HCT116 (cell line): ENCODE measurements at regions not wholly inside any gene's neighbourhood (a gene's known extent, or its start where the extent isn't known, plus 50 kb on each side); places are given as distances from the start of the nearest gene placed in this dataset.

Source experiments
- ATAC-seq: fragments of 200-7000 bp; cut with Tn5 transposase; 2 replicates; pipeline ENCODE4 v1.9.1; 2020; ENCODE audit warnings: mild to moderate bottlenecking, moderate library complexity
- BruUV-seq: library from RNA; stranded (reverse); fragments of 400-500 nt; replicated peaks from 2 replicates; lab custom pipeline; 2021; lab: Mats Ljungman, UMichigan
- CTCF ChIA-PET: fragments of 300-600 bp; sonication (Branson Sonifier 250); formaldehyde crosslinking; loops from one replicate; lab custom pipeline; 2021; ENCODE audit warnings: antibody characterized with exemption; lab: Charles Lee
- POLR2A ChIA-PET: fragments of 300-600, 350-600 bp; sonication (Branson Sonifier 250); formaldehyde crosslinking; loops from one replicate; lab custom pipeline; 2021; ENCODE audit warnings: antibody characterized with exemption; lab: Charles Lee
- RAD21 ChIA-PET, 2 experiments: fragments of 300-600 bp; sonication (Branson Sonifier 250); formaldehyde crosslinking; loops; one replicate each; lab custom pipeline; 2023; ENCODE audit warnings: low total read pairs in 2 of 2; ENCODE audit not compliant: uncharacterized antibody in 2 of 2, unreplicated experiment in 2 of 2, low non-redundant PET in 1 of 2; lab: Charles Lee
- DNase-seq: peaks from one replicate; pipeline ENCODE4 v3.0.0-alpha.2; 2010; ENCODE audit warnings: low read depth, low spot score
- H2AFZ ChIP-seq: fragments of 200-600 bp; shearing (Covaris generic), sonication (generic); 2 replicates; pipeline ENCODE4 v1.6.1; 2017; ENCODE audit warnings: low read depth, mixed run types, mixed read lengths, antibody characterized with exemption, low read length; ENCODE audit not compliant: poor library complexity, severe bottlenecking
- H3K27ac ChIP-seq: 2 replicates; pipeline ENCODE4 v1.5.1; 2012; ENCODE audit warnings: low read depth, low read length
- H3K27me3 ChIP-seq: fragments of 200-600 bp; sonication (generic); 2 replicates; pipeline ENCODE4 v1.6.1; 2016; ENCODE audit warnings: mixed run types, low read length, mixed read lengths; ENCODE audit not compliant: insufficient read depth
- H3K36me3 ChIP-seq, 2 experiments: fragments of 200-500 bp in 1 of 2; fragments of 200-600 bp in 1 of 2; sonication (Bioruptor generic) in 1 of 2; sonication (generic) in 1 of 2; 2 replicates each; pipeline versions ENCODE4 v1.5.1 to v1.6.1; 2014 to 2016; ENCODE audit warnings: low read length in 2 of 2, inconsistent platforms in 1 of 2, mixed read lengths in 1 of 2, mixed run types in 1 of 2; ENCODE audit not compliant: insufficient read depth in 2 of 2, control insufficient read depth in 1 of 2
- H3K4me1 ChIP-seq, 2 experiments: fragments of 200-600 bp in 1 of 2; sonication (generic) in 1 of 2; 2 replicates each; pipeline versions ENCODE4 v1.5.1 to v1.6.1; 2012 to 2017; ENCODE audit warnings: low read length in 2 of 2, inconsistent platforms in 1 of 2, mild to moderate bottlenecking in 1 of 2, mixed read lengths in 1 of 2, mixed run types in 1 of 2, moderate library complexity in 1 of 2; ENCODE audit not compliant: insufficient read depth in 2 of 2, control insufficient read depth in 1 of 2
- H3K4me2 ChIP-seq: fragments of 200-600 bp; sonication (generic); 2 replicates; pipeline ENCODE4 v1.6.1; 2017; ENCODE audit warnings: mixed run types, low read length, mixed read lengths
- H3K4me3 ChIP-seq, 2 experiments: fragments of 200-600 bp in 1 of 2; sonication (generic) in 1 of 2; replicated peaks in 1 of 2; 2 replicates each; pipeline ENCODE4 v1.5.1; 2011 to 2016; ENCODE audit warnings: low read length in 2 of 2, control low read depth in 1 of 2, low read depth in 1 of 2, mild to moderate bottlenecking in 1 of 2, mixed read lengths in 1 of 2, mixed run types in 1 of 2
- H3K79me2 ChIP-seq: fragments of 200-600 bp; sonication (generic); 2 replicates; pipeline ENCODE4 v1.6.1; 2017; ENCODE audit warnings: mild to moderate bottlenecking, mixed run types, low read length, moderate library complexity, mixed read lengths; ENCODE audit not compliant: insufficient read depth
- H3K9ac ChIP-seq: fragments of 200-600 bp; sonication (generic); 2 replicates; pipeline ENCODE4 v1.6.1; 2016; ENCODE audit warnings: low read length, mixed read lengths
- H3K9me2 ChIP-seq: fragments of 200-600 bp; sonication (generic), shearing (Covaris generic); 2 replicates; pipeline ENCODE4 v1.6.1; 2017; ENCODE audit warnings: mixed run types, mild to moderate bottlenecking, moderate library complexity; ENCODE audit not compliant: insufficient read depth
- H3K9me3 ChIP-seq, 2 experiments: fragments of 200-500 bp in 1 of 2; fragments of 200-600 bp in 1 of 2; sonication (Bioruptor generic) in 1 of 2; sonication (generic) in 1 of 2; 2 replicates each; pipeline ENCODE4 v1.6.1; 2014 to 2017; ENCODE audit warnings: low read length in 2 of 2, mixed read lengths in 2 of 2, inconsistent platforms in 1 of 2, low read depth in 1 of 2, mild to moderate bottlenecking in 1 of 2, mixed run types in 1 of 2, moderate library complexity in 1 of 2; ENCODE audit not compliant: control insufficient read depth in 1 of 2, insufficient read depth in 1 of 2
- H4K20me1 ChIP-seq: fragments of 200-600 bp; sonication (generic), shearing (Covaris generic); 2 replicates; pipeline ENCODE4 v1.6.1; 2017; ENCODE audit warnings: mixed run types, mild to moderate bottlenecking, moderate library complexity; ENCODE audit not compliant: insufficient read depth
- CEBPB ChIP-seq: IDR thresholded peaks from 2 replicates; pipeline ENCODE4 v1.6.1; 2012; ENCODE audit warnings: low read depth
- ELF1 ChIP-seq: IDR thresholded peaks from 2 replicates; pipeline ENCODE4 v1.6.1; 2012; ENCODE audit warnings: low read depth, borderline replicate concordance
- FOSL1 ChIP-seq: IDR thresholded peaks from 2 replicates; pipeline ENCODE4 v1.6.1; 2012; ENCODE audit warnings: low read depth
- POLR2A ChIP-seq: IDR thresholded peaks from 2 replicates; pipeline ENCODE4 v1.7.0; 2011; ENCODE audit warnings: borderline replicate concordance; ENCODE audit not compliant: insufficient read depth, insufficient read length; ENCODE audit errors: extremely low read depth
- SIN3A ChIP-seq: IDR thresholded peaks from 2 replicates; pipeline ENCODE4 v1.6.1; 2012; ENCODE audit warnings: low read depth
- YY1 ChIP-seq: IDR thresholded peaks from 2 replicates; pipeline ENCODE4 v1.6.1; 2011; ENCODE audit warnings: low read length, low read depth, moderate library complexity, mild to moderate bottlenecking; ENCODE audit not compliant: insufficient replicate concordance; ENCODE audit errors: extremely low read depth
- intact Hi-C: fragments of 100-400 bp; cut with micrococcal nuclease; formaldehyde crosslinking; loops from 2 replicates; pipeline ENCODE4 v1.10.0; 2022
- TF ChIP-seq, protein P1 (sequence below), 3 experiments: fragments of 200-600 bp in 1 of 3; sonication (generic) in 1 of 3; IDR thresholded peaks in 2 of 3; conservative IDR thresholded peaks in 1 of 3; 2 replicates each; pipeline ENCODE4 v1.5.1; 2012 to 2017; ENCODE audit warnings: low read depth in 2 of 3, low read length in 2 of 3, antibody characterized with exemption in 1 of 3, borderline replicate concordance in 1 of 3, control low read depth in 1 of 3, mild to moderate bottlenecking in 1 of 3, mixed read lengths in 1 of 3, mixed run types in 1 of 3, moderate library complexity in 1 of 3; ENCODE audit not compliant: insufficient read depth in 1 of 3
- TF ChIP-seq, protein P2 (sequence below): IDR thresholded peaks from 2 replicates; pipeline ENCODE4 v1.6.1; 2012
- TF ChIP-seq, protein P3 (sequence below): IDR thresholded peaks from 2 replicates; pipeline ENCODE4 v1.6.1; 2011; ENCODE audit warnings: mild to moderate bottlenecking, low read length, moderate library complexity; ENCODE audit not compliant: insufficient replicate concordance; ENCODE audit errors: extremely low read depth

DNA sequence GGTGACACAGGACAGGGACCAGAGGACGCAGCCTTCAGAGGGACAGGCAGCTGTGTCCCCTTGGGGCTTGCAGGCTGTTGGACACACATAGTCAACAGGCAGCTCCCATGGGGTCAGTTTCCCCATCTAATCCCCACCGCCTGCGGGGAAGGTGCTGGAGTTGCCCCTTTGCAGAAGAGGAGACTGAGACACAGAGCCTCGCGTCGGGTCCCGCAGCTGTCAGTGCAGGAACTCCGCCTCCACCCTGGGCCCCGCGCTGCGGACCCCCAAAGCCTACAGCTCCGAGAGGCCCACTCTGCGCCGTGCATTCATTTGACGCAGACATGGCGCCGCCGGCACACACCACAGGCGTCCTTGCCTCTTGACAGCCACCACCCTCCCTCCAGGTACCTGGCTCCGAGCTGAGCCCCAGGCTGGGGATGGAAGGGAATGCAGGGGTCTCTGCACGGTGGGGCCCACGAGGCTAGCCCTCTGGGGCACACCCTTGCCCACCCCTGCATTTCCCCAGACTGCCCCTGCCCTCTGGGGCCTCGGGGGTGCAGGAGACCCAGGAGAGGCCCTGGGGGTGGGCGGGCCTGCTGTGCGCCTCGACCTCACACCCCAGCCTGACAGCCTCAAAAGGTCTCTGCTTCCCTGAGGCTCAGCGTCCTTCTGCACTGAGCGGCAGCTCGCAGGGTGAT, 88.5 kb upstream of the ACTRT2 start:
- no peaks in the 10 kb centered on the region for H3K79me2 ChIP-seq
- TF ChIP-seq ELF1 (no peak), CEBPB (no peak), SIN3A (no peak)
- TF ChIP-seq, protein P1, sequence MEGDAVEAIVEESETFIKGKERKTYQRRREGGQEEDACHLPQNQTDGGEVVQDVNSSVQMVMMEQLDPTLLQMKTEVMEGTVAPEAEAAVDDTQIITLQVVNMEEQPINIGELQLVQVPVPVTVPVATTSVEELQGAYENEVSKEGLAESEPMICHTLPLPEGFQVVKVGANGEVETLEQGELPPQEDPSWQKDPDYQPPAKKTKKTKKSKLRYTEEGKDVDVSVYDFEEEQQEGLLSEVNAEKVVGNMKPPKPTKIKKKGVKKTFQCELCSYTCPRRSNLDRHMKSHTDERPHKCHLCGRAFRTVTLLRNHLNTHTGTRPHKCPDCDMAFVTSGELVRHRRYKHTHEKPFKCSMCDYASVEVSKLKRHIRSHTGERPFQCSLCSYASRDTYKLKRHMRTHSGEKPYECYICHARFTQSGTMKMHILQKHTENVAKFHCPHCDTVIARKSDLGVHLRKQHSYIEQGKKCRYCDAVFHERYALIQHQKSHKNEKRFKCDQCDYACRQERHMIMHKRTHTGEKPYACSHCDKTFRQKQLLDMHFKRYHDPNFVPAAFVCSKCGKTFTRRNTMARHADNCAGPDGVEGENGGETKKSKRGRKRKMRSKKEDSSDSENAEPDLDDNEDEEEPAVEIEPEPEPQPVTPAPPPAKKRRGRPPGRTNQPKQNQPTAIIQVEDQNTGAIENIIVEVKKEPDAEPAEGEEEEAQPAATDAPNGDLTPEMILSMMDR (IDR thresholded peaks at IDR 0.05 in 2 of 3, conservative IDR thresholded peaks at IDR 0.05 in 1 of 3; ENCODE audit: borderline replicate concordance in 1 of 3, insufficient read depth in 1 of 3, low read depth in 2 of 3, low read length in 2 of 3) = no peak
- no peaks in the 10 kb centered on the region for H4K20me1 ChIP-seq
- no peaks in the 10 kb centered on the region for H3K36me3 ChIP-seq
- H3K4me2 ChIP-seq = no peak overlapping the region
- no peak overlapping the region for H3K27ac ChIP-seq
- H3K27me3 ChIP-seq = no peaks in the 10 kb centered on the region
- ChIA-PET RAD21 (no interaction called here), POLR2A (no interaction called here), CTCF (no interaction called here)
- H3K4me3 ChIP-seq = no peak overlapping the region
- H2AFZ ChIP-seq = no peak overlapping the region
- H3K9ac ChIP-seq = no peak overlapping the region
- no peaks in the 10 kb centered on the region for H3K4me1 ChIP-seq
- no peaks in the 10 kb centered on the region for H3K9me3 ChIP-seq
- no TSS peak for BruUV-seq
- intact Hi-C loops = no loop called here
- DNase-seq = no peak
- no peaks in the 10 kb centered on the region for H3K9me2 ChIP-seq
- no peak for ATAC-seq

DNA sequence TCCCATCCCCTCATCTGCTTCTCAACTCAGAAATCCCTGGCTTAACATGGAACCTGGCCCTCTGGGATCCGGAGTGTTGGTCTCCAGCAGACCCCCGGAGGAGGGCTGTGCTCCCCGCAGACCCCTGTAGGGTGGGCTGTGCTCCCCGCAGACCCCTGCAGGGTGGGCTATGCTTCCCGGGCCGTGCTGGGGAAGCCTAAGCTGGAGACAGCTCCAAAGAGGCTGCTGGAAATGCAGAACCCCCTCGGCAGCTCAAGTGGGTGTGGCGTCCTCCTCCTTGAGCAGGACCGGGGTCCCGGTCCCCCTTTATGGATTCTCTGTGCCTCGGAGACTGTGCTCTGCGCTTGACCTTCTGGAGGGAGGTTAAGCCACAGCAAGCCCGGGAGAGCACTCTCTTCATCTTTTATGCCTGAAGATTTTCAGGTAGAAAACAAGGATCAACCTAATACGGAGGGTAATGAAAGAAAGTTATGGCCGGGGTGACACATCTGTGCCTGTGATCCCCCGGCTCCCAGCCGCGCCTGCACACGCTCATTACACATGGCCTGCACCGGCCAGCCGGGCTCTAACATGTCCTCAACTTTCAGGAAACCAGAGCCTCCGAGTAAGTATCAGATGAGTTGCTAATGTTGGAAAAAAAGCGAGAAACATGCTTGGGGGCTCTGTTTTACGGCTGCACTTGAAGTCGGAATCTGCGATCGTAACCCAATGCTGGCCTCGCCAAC, 87.7 kb upstream of the ACTRT2 start:
- RAD21 ChIA-PET = no interaction called here
- CTCF ChIA-PET = no interaction called here
- no peak for ATAC-seq

More for the DNA sequence above, 87.7 kb upstream of the ACTRT2 start:
- TF ChIP-seq POLR2A (no peak), FOSL1 (no peak), YY1 (no peak)
- TF ChIP-seq, protein P2, sequence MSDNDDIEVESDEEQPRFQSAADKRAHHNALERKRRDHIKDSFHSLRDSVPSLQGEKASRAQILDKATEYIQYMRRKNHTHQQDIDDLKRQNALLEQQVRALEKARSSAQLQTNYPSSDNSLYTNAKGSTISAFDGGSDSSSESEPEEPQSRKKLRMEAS = no peak
- TF ChIP-seq, protein P3, sequence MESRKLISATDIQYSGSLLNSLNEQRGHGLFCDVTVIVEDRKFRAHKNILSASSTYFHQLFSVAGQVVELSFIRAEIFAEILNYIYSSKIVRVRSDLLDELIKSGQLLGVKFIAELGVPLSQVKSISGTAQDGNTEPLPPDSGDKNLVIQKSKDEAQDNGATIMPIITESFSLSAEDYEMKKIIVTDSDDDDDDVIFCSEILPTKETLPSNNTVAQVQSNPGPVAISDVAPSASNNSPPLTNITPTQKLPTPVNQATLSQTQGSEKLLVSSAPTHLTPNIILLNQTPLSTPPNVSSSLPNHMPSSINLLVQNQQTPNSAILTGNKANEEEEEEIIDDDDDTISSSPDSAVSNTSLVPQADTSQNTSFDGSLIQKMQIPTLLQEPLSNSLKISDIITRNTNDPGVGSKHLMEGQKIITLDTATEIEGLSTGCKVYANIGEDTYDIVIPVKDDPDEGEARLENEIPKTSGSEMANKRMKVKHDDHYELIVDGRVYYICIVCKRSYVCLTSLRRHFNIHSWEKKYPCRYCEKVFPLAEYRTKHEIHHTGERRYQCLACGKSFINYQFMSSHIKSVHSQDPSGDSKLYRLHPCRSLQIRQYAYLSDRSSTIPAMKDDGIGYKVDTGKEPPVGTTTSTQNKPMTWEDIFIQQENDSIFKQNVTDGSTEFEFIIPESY = no peak
- Histone ChIP-seq H3K4me3 (no peak overlapping the region), H4K20me1 (no peaks in the 10 kb centered on the region), H3K4me2 (no peak overlapping the region), H2AFZ (no peak overlapping the region), H3K79me2 (no peaks in the 10 kb centered on the region), H3K27me3 (no peaks in the 10 kb centered on the region), H3K9me2 (no peaks in the 10 kb centered on the region), H3K9ac (no peak overlapping the region), H3K4me1 (no peaks in the 10 kb centered on the region), H3K27ac (no peak overlapping the region), H3K9me3 (no peaks in the 10 kb centered on the region), H3K36me3 (no peaks in the 10 kb centered on the region)
- DNase-seq = no peak
- intact Hi-C loops = no loop called here
- POLR2A ChIA-PET = no interaction called here
- no TSS peak for BruUV-seq
